ENCODE measurements at regions not wholly inside any gene's neighbourhood (a gene's known extent, or its start where the extent isn't known, plus 50 kb on each side); places are given as distances from the start of the nearest gene placed in this dataset.

DNA sequence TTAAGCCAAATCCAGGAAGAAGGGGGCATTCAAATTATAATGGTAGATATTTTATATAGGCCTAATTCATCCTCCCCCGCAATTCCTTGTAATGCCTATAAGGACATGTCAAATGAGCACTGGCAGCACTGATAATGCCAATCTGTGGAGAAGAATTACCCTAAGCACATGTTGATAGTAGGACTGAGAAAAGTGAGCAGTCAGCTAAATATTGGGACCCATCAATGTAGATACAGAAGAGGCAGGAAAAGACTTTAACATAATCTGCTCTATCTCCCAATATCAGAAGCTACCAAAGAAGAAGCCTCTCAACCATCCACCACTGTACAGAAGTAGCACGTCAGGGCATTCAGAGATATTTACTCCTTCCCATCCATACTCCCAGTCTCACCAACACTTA, 101.3 kb upstream of the REG3A start:
- ChIA-PET POLR2A (no interaction called here), CTCF (no interaction called here)
- H3K4me1 Mint-ChIP-seq (ENCODE audit: insufficient read depth, unreplicated experiment) = no peaks in the 10 kb centered on the region
- TF ChIP-seq, protein P1, sequence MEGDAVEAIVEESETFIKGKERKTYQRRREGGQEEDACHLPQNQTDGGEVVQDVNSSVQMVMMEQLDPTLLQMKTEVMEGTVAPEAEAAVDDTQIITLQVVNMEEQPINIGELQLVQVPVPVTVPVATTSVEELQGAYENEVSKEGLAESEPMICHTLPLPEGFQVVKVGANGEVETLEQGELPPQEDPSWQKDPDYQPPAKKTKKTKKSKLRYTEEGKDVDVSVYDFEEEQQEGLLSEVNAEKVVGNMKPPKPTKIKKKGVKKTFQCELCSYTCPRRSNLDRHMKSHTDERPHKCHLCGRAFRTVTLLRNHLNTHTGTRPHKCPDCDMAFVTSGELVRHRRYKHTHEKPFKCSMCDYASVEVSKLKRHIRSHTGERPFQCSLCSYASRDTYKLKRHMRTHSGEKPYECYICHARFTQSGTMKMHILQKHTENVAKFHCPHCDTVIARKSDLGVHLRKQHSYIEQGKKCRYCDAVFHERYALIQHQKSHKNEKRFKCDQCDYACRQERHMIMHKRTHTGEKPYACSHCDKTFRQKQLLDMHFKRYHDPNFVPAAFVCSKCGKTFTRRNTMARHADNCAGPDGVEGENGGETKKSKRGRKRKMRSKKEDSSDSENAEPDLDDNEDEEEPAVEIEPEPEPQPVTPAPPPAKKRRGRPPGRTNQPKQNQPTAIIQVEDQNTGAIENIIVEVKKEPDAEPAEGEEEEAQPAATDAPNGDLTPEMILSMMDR (IDR thresholded peaks at IDR 0.05; ENCODE audit: unreplicated experiment) = no peak
- intact Hi-C loops (cut with micrococcal nuclease) = no loop called here
- no peak for DNase-seq (ENCODE audit: unreplicated experiment)
- no peak overlapping the region for H3K27ac Mint-ChIP-seq (ENCODE audit: low read depth, unreplicated experiment)
- peaks cover 7% of the 10 kb centered on the region for H3K36me3 Mint-ChIP-seq (ENCODE audit: insufficient read depth, unreplicated experiment)
- H3K27me3 Mint-ChIP-seq (ENCODE audit: insufficient read depth, unreplicated experiment) = no peaks in the 10 kb centered on the region
- peaks cover 16% of the 10 kb centered on the region for H3K9me3 Mint-ChIP-seq (ENCODE audit: unreplicated experiment)
- BruUV-seq (replicated peaks) = no TSS peak
- no peak overlapping the region for H3K4me3 Mint-ChIP-seq (ENCODE audit: unreplicated experiment)

DNA sequence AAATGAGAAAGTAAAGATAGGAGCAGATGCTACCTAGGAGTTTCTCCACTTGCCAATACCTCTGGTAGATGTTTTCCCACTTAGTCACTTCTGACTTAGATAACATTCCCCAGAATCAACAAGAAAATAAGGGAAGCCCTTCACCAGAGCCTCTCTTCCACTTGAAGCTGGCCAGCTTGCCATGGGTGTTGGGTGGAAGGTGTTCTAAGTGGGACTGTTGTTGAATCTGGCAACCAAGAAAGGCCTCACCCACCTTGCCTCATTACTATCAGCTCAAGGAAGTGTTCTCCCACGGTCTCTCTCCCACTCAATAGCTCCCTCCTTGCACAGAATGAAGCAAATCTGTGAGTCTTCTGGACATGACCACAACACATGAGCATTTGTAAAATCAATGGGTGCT, 100.4 kb upstream of the REG3A start:
- ChIA-PET POLR2A (no interaction called here), CTCF (no interaction called here)
- DNase-seq (ENCODE audit: unreplicated experiment) = no peak
- peaks cover 7% of the 10 kb centered on the region for H3K36me3 Mint-ChIP-seq (ENCODE audit: insufficient read depth, unreplicated experiment)
- no peak overlapping the region for H3K4me3 Mint-ChIP-seq (ENCODE audit: unreplicated experiment)
- no peaks in the 10 kb centered on the region for H3K27me3 Mint-ChIP-seq (ENCODE audit: insufficient read depth, unreplicated experiment)
- no TSS peak for BruUV-seq (replicated peaks)
- peaks cover 16% of the 10 kb centered on the region for H3K9me3 Mint-ChIP-seq (ENCODE audit: unreplicated experiment)
- H3K27ac Mint-ChIP-seq (ENCODE audit: low read depth, unreplicated experiment) = no peak overlapping the region
- H3K4me1 Mint-ChIP-seq (ENCODE audit: insufficient read depth, unreplicated experiment) = no peaks in the 10 kb centered on the region
- intact Hi-C loops (cut with micrococcal nuclease) = no loop called here
- TF ChIP-seq, protein P1 (IDR thresholded peaks at IDR 0.05; ENCODE audit: unreplicated experiment) = no peak

DNA sequence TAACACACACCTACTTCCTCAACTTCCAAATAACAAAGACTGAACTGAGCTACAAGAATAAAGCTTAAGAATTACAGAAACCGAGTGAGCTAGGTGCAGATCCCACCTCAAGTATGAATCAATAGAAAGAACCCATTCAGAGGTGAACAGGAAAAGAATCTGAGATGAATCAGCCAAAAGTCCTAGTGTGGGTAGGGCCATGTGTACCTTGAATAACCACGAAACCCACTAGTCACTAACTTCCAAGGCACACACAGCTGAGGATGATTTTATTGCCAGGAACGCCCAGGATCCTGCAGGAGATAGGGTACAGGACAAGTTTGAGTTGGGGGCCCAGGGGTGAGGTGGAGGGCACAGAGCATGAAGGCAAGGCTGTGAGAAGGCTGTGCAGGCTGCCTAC, 99.7 kb upstream of the REG3A start:
- POLR2A ChIA-PET = no interaction called here
- no peak for DNase-seq (ENCODE audit: unreplicated experiment)
- CTCF ChIA-PET = interaction anchor here (0.7 to 1.8 kb wide), 3 partner anchors 9 to 22 kb away, joined by 3 to 4 read pairs (median 4); no protein-coding TSS in a partner anchor
- Mint-ChIP-seq H3K4me3 (ENCODE audit: unreplicated experiment) (no peak overlapping the region), H3K27ac (ENCODE audit: low read depth, unreplicated experiment) (no peak overlapping the region), H3K27me3 (ENCODE audit: insufficient read depth, unreplicated experiment) (no peaks in the 10 kb centered on the region), H3K4me1 (ENCODE audit: insufficient read depth, unreplicated experiment) (no peaks in the 10 kb centered on the region), H3K9me3 (ENCODE audit: unreplicated experiment) (peaks cover 16% of the 10 kb centered on the region), H3K36me3 (ENCODE audit: insufficient read depth, unreplicated experiment) (peaks cover 7% of the 10 kb centered on the region)
- intact Hi-C loops (cut with micrococcal nuclease) = no loop called here
- TF ChIP-seq, protein P1 (IDR thresholded peaks at IDR 0.05; ENCODE audit: unreplicated experiment) = no peak
- BruUV-seq (replicated peaks) = no TSS peak

DNA sequence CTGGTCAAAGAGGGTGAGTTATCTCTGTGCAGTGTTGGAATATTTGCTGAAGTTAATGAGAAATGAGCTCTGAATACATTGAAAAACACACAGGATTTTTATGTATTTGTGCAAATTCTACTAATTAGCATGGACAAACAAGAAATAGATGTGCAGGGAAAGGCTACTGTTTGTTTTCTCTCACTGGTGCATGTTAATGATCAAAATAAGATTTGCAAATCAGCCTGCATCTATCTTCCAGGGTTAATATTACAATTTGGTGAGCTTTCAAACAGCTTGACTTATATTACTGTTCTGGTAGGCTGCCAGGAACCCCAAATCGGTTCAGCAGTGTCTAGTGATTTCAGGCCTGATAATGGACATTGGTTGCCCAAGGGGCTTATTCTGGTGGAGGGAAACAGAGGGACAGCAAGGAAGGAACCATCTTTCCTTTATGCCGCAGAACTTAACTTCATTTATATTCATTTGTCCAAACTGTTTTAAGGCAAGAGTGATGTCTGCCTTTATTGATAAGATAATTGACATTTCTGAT, 93.8 kb upstream of the REG3A start:
- CTCF ChIA-PET = interaction anchor here (0.5 to 0.8 kb wide), 2 partner anchors 481 to 601 kb away, joined by 3 to 5 read pairs; no protein-coding TSS in a partner anchor
- Mint-ChIP-seq H3K27ac (ENCODE audit: low read depth, unreplicated experiment) (no peak overlapping the region), H3K36me3 (ENCODE audit: insufficient read depth, unreplicated experiment) (peaks cover 7% of the 10 kb centered on the region), H3K4me3 (ENCODE audit: unreplicated experiment) (no peak overlapping the region), H3K9me3 (ENCODE audit: unreplicated experiment) (peaks cover 26% of the 10 kb centered on the region), H3K4me1 (ENCODE audit: insufficient read depth, unreplicated experiment) (no peaks in the 10 kb centered on the region), H3K27me3 (ENCODE audit: insufficient read depth, unreplicated experiment) (no peaks in the 10 kb centered on the region)
- POLR2A ChIA-PET = no interaction called here
- intact Hi-C loops (cut with micrococcal nuclease) = no loop called here
- TF ChIP-seq, protein P1 (IDR thresholded peaks at IDR 0.05; ENCODE audit: unreplicated experiment) = no peak
- no peak for DNase-seq (ENCODE audit: unreplicated experiment)
- no TSS peak for BruUV-seq (replicated peaks)
